HL-60 (cell line): ENCODE measurements at regions not wholly inside any gene's neighbourhood (a gene's known extent, or its start where the extent isn't known, plus 50 kb on each side); places are given as distances from the start of the nearest gene placed in this dataset.

ENCODE experiments used
- DNase-seq, 2 experiments: peaks; one replicate each; pipeline ENCODE4 v3.0.0-alpha.2; 2010 to 2020; ENCODE audit warnings: low read depth in 1 of 2, low spot score in 1 of 2
- H3K27ac ChIP-seq: fragments of 250-450 bp; sonication (Bioruptor Pico); replicated peaks from 2 replicates; pipeline ENCODE4 v1.5.1; 2020; ENCODE audit warnings: mild to moderate bottlenecking, moderate library complexity
- H3K27me3 ChIP-seq: fragments of 250-450 bp; sonication (Bioruptor Pico); 2 replicates; pipeline ENCODE4 v1.5.1; 2021; ENCODE audit warnings: mild to moderate bottlenecking, moderate library complexity; ENCODE audit not compliant: insufficient read depth, poor library complexity, severe bottlenecking
- H3K4me3 ChIP-seq: replicated peaks from 2 replicates; pipeline ENCODE4 v1.5.1; 2011; ENCODE audit warnings: mild to moderate bottlenecking, control low read depth, low read length; ENCODE audit not compliant: insufficient read depth
- GABPA ChIP-seq: IDR thresholded peaks from 2 replicates; pipeline ENCODE4 v1.6.1; 2012; ENCODE audit warnings: low read depth
- POLR2AphosphoS5 ChIP-seq: IDR thresholded peaks from 2 replicates; pipeline ENCODE4 v1.6.1; 2012; ENCODE audit warnings: low read depth
- SPI1 ChIP-seq: IDR thresholded peaks from 2 replicates; pipeline ENCODE4 v1.6.1; 2012; ENCODE audit warnings: low read depth, mild to moderate bottlenecking, borderline replicate concordance
- TF ChIP-seq, protein P1 (sequence below): IDR thresholded peaks from 2 replicates; pipeline ENCODE4 v1.6.1; 2012; ENCODE audit warnings: low read depth; ENCODE audit not compliant: insufficient replicate concordance
- TF ChIP-seq, protein P2 (sequence below): IDR thresholded peaks from one replicate; pipeline ENCODE4 v1.5.1; 2011; ENCODE audit warnings: low read length, control low read depth, inconsistent platforms; ENCODE audit not compliant: insufficient read depth

DNA sequence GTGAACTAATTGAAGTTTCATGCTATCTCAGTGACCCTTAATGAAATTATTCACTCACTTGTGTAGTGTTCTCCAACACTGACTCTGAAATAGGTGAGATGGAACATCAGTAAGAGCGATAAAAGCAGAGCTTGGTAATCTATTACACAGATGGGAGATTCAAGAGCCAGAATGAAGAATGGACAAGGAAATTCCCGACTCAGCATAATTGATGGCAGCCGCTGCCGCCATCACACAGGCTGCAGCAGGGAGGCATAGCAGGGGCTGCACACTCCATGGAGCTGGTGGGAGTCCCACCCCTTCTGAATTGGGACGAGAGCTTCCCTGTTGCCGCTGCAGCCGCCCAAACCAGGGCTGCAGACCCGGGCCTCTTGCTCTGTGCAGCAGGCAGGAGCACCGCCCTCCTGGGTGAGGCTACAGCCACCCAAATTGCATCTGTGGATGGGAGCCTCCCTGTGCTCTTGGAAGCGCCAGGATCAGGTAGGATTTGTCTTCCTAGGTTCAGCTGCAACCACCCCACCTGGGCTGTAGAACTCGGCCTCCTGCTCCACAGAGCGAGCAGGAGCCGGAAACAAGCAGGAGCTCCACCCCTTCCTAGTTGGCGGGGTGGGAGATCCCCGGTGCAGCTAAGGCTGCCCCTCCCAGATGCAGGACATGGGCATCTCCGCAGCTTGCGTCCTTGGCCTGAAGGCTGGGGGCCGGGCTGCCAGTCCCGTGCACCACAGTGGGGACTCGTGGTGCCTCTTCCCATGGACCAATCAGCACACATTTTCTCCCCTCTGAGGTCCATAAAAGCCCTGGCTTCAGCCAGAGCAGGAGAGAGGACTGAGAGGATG lies 535.1 kb upstream of the LUZP2 start:
- DNase-seq, result no peak
- TF ChIP-seq, protein P1, sequence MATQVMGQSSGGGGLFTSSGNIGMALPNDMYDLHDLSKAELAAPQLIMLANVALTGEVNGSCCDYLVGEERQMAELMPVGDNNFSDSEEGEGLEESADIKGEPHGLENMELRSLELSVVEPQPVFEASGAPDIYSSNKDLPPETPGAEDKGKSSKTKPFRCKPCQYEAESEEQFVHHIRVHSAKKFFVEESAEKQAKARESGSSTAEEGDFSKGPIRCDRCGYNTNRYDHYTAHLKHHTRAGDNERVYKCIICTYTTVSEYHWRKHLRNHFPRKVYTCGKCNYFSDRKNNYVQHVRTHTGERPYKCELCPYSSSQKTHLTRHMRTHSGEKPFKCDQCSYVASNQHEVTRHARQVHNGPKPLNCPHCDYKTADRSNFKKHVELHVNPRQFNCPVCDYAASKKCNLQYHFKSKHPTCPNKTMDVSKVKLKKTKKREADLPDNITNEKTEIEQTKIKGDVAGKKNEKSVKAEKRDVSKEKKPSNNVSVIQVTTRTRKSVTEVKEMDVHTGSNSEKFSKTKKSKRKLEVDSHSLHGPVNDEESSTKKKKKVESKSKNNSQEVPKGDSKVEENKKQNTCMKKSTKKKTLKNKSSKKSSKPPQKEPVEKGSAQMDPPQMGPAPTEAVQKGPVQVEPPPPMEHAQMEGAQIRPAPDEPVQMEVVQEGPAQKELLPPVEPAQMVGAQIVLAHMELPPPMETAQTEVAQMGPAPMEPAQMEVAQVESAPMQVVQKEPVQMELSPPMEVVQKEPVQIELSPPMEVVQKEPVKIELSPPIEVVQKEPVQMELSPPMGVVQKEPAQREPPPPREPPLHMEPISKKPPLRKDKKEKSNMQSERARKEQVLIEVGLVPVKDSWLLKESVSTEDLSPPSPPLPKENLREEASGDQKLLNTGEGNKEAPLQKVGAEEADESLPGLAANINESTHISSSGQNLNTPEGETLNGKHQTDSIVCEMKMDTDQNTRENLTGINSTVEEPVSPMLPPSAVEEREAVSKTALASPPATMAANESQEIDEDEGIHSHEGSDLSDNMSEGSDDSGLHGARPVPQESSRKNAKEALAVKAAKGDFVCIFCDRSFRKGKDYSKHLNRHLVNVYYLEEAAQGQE, result no peak
- TF ChIP-seq GABPA (no peak), POLR2AphosphoS5 (no peak), SPI1 (no peak)
- TF ChIP-seq, protein P2, sequence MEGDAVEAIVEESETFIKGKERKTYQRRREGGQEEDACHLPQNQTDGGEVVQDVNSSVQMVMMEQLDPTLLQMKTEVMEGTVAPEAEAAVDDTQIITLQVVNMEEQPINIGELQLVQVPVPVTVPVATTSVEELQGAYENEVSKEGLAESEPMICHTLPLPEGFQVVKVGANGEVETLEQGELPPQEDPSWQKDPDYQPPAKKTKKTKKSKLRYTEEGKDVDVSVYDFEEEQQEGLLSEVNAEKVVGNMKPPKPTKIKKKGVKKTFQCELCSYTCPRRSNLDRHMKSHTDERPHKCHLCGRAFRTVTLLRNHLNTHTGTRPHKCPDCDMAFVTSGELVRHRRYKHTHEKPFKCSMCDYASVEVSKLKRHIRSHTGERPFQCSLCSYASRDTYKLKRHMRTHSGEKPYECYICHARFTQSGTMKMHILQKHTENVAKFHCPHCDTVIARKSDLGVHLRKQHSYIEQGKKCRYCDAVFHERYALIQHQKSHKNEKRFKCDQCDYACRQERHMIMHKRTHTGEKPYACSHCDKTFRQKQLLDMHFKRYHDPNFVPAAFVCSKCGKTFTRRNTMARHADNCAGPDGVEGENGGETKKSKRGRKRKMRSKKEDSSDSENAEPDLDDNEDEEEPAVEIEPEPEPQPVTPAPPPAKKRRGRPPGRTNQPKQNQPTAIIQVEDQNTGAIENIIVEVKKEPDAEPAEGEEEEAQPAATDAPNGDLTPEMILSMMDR, result no peak
- H3K27ac ChIP-seq, result no peak overlapping the region
- no peaks in the 10 kb centered on the region for H3K27me3 ChIP-seq
- no peak overlapping the region for H3K4me3 ChIP-seq

DNA sequence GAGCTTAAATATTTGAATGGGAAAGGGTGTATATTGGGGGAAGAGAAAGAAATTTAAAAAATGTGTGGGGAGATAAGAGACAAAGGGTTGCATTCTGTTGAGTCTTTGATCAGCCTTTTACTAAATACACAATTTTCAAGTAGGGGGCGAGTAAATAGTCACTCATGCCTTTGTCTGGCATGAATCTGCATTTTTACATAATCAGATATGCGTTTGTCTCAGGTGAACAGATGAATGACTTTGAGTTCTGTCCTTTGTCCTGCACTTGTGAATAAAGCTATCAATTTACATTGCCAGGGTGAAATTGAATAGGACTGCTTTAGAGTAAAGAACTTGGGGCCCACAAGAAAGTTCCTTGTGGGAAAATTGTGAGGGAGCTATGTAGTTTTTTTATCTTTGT lies 523.6 kb upstream of the LUZP2 start:
- Histone ChIP-seq H3K27me3 (no peaks in the 10 kb centered on the region), H3K4me3 (no peak overlapping the region), H3K27ac (no peak overlapping the region)
- DNase-seq, result no peak
- TF ChIP-seq SPI1 (no peak), POLR2AphosphoS5 (no peak), GABPA (no peak)
- TF ChIP-seq, protein P1, result no peak
- TF ChIP-seq, protein P2, result no peak

DNA sequence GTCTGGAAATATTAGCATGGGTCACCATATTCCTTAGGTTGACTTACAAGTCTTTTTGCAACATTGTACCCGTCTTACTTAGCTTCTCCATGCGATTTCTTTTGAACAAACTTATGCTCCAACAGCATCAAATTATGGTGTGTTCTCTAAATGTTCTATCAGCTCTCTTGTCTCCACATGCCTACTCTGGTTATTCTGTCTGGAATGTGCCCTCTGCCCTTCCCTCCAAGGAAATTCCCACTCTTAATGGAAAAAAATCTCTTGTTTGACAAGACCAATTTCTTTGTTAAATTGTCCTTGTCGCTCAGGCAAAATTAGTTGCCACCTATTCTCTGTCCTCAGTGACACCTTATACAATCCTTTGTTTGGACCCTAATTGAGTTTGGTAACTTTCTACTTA lies 522.8 kb upstream of the LUZP2 start:
- DNase-seq, result no peak
- Histone ChIP-seq H3K4me3 (no peak overlapping the region), H3K27me3 (no peaks in the 10 kb centered on the region), H3K27ac (no peak overlapping the region)
- TF ChIP-seq, protein P2, result no peak
- TF ChIP-seq POLR2AphosphoS5 (no peak), SPI1 (no peak), GABPA (no peak)
- TF ChIP-seq, protein P1, result no peak
